ENCODE measurements at regions not wholly inside any gene's neighbourhood (a gene's known extent, or its start where the extent isn't known, plus 50 kb on each side); places are given as distances from the start of the nearest gene placed in this dataset.

GRCh38 chr9:32331240-32331639 lies 53.2 kb upstream of the ACO1 start:
- ChIA-PET CTCF (no interaction called here), POLR2A (no interaction called here)

- ChIA-PET CTCF (no interaction called here), POLR2A (no interaction called here)
Measured at GRCh38 chr9:32334112-32334511, 50.3 kb upstream of the ACO1 start.
